CD4-positive, alpha-beta T cell treated with Interleukin-15 for 1 hour (primary cell): ENCODE measurements at regions not wholly inside any gene's neighbourhood (a gene's known extent, or its start where the extent isn't known, plus 50 kb on each side); places are given as distances from the start of the nearest gene placed in this dataset.

Experiments
- DNase-seq: peaks from one replicate; pipeline ENCODE4 v3.0.0-alpha.2; 2020

DNA sequence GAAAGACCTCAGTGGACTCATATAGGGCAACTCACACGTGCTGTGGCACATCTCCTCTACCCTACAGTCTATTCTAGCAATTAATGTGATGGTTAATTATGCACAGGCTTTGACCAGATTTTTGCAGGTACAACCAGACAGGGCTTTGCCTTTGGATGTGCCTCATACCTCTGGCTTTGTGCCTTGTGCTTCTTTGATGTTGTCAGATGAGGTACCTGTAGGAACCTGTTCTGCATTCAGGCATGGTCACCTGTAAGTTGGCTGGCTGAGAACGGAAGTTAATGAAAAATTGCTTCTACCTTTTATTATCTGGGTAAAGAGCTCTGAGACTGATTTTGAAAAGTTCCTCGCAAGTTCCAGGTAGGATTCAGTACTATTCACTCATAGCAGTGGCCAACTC is 462.9 kb upstream of the ZFHX3 start:
- no peak for DNase-seq

DNA sequence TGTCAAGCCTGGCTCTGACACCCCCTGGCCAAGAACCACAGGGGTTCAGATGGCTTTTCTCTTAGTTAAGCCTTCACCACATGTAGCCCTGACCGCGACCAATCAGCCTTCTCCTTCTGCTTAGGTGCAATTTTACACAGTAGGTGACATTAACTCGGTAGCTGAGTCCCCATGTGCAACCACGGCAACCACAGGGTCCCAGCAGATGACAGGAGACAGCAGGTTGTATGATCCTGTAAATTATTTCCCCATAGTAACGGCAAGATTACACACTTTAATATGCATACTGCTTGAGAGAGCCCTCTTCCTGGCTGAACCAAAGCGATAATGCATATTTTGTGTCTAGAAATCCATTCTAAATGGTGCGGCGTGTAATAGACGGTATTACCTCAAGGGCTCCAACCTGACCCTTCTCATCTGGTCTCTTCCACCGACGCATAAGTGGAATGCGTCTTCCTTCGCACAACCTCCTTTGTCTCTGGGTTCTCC is 458.7 kb upstream of the ZFHX3 start:
- no peak for DNase-seq

DNA sequence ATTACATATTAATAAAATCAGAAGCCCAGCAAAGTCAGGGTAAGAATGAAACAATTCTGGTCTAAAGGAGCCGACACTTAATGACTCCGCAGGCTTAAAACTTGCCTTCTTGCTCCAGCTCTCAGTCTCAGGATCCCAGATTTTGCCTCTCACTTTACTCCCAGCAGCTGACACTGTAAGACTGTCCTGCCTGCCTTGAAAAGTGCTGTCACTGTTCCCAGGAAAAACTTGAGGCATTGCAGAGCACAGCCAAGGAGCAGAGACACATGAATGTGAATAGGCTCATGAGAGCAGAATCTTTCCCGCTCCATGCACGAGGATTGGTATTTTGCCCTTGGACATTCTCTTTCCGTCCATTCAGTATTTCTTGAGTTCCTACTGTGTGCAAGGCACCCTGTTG is 457.6 kb upstream of the ZFHX3 start:
- no peak for DNase-seq

DNA sequence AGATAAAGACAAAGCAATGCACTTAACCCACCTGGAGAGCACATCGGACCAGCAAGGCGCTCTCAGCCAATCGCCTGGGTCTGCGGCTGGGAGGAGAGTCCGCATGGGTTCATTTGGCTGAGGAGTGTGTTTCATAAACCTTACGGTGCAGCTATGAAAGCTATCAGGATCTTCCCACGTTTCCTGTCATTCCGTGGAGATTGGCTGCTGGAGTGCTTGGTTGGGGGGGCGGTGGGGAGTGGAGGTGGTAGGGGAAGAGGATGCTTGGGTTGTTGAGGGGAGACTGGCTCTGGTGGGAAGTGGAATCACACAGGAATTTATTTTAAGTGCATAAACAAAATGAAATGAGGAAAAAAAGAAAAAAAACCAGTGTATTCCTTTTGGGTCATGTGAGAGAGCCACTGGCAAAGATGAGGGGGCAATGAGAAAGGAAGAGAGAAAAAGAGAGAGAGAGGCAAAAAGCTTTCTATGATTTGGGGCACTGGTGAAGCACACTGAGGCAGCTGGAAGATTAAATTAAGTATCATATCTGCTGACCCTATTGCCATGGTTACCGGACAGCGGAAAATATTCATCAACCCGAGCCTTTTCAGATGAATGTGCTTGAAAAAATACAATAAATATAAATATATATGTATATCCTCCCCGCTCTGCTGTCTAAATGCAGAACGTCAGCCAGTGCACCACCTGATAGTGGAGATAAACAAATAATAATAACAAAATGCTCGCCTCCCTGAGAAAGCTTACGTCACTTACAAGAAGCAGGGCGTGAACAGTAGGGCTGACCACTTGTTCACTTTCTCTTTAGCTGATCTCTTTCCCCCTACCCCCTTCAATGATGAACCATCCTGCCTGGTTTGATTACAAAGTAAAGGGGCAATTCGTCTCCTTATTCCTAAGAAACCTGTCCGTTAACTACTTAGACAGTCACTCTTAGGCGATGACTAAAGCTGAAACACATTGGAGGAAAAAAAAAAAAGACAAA is 457.0 kb upstream of the ZFHX3 start:
- no peak for DNase-seq

DNA sequence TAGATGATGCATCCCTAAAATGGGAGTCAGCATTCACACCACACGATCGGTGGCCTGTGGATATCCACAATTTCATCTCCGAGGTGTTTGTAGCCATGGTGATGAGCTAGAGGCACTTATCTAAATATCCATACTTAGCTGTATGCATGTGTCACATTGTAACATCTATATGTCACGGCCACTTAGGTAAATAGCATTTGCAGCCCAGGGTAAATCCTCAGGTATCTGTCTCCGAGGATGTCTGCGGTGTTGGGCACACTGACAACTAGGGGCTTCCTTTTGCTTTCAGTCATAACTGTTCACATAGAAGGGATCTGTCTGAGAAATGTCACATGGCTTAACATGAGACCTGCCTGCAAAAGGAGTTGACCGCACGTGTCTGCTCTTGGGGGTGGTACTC is 455.2 kb upstream of the ZFHX3 start:
- DNase-seq: no peak

DNA sequence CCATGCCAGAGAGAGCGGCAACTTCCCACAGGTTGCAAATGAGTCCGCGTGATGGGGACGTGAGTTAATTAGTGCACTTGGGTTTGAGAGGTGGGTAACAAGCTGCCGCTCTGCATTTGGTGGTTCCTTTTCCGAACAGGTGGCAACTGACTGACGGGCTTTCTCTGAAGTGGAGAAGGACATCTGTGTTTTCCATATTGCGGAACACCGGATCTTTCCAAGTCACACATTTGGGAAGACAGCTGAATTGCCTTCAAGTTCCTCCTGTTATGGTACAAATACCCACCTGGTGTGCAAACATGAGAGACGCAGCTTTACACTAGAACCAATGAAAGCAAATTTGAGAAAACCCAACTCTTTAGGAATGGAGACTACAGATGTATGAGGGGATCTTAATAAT is 451.3 kb upstream of the ZFHX3 start:
- DNase-seq: no peak

DNA sequence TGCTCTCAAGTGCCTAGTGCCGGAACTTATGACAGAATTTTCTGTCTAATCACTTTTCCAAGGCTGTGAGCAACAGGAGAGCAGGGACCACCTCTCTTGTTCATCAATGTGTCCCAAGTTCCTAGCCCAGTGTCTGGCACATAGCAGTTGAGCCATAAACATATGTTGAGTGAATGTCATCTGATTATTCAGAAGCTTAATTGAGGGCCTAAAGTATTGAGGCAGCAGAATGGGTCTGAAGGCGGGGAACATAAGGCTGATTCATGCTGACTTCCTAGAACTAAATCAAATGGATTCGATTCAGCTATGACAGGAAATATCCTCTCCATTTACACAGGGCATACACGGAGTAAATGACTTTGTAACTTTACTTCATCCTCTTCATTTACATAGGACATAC is 438.0 kb upstream of the ZFHX3 start:
- DNase-seq: no peak

DNA sequence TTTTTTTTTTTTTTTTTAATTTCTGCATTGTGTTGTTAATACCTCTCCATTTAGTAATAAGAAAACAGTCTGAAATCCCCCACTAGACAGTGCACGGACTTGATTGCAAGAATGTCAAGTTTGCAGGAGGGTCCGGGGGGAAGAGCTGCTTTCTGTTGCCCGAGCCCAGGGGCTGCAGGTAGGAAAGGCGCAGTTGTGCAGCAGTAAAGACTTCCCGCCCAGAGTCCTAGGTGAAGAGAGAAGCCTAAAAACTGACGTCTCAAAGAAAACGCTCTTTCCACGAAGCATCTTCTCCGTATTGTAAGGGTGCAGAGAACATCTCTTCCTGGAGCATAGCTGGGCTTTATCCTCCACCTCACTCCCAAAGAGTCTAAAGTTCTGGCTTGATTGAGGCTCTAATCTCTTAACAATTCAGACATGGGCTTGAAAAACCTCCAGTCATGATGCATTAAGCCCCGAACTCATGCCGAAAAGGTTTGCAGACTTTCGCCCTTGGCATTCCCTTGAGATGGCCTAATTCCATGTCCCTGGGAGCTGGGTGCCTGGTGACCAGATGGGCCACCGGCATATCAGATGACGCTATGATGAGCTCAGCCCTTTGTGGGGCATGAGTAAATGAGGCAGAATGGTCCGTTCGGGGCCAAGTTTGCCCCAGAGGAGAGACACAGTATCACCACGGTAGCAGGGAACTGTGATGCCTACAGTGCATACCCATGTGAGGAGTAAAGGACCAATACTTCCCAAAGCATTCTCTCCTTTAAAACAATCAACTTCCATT is 436.2 kb upstream of the ZFHX3 start:
- no peak for DNase-seq

DNA sequence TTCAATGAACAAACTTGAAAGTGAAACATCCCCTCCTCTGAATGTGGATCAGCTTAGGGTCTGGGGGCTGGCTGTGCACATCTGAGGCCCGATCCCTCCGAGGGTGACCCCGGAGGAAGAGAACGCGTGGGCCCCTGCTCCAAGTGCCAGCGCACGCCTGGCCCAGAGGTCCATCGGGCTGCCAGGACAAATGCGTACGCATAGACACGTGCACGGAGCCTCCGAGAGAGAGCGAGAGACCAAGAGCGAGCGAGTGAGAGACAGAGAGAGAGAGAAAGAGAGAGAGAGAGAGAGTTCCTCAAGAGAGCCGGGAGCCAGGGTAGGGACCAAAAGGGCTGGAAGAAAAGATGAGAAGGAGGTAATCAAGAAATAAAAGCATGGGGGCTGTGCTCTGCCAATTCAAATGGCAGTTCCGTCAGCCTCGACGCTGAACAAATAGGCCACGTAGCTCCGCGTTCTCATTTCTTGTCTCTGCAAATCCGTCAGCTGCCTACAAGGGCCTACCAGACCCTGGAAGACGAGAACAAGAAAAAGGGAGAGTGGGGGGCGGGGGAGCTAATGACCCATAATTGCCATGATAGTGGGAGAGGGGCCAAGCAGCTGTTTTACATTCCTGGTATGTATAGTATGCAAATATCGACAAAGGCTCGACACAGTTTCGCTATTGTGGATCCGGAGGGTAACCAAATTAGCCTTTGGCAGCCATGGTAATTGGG is 435.3 kb upstream of the ZFHX3 start:
- no peak for DNase-seq

DNA sequence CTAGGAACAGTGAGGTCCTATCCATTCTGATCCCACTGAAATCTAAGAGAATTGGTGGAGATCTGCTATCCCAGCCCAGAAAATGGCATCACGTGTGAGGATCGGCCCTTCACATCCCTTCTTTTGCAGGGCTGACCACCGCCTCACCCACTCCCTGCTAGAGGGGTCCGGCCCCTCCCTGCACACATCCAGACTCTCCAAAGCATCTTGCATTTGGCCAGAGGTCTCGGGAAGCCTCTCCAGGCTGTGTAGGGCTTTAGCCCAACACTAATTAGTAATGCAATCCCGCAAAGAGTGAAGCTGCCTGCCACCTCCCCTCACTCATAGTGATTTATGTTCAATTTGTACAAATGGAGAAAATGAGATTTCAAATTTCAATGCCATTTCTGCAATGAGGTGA is 434.4 kb upstream of the ZFHX3 start:
- DNase-seq: no peak

DNA sequence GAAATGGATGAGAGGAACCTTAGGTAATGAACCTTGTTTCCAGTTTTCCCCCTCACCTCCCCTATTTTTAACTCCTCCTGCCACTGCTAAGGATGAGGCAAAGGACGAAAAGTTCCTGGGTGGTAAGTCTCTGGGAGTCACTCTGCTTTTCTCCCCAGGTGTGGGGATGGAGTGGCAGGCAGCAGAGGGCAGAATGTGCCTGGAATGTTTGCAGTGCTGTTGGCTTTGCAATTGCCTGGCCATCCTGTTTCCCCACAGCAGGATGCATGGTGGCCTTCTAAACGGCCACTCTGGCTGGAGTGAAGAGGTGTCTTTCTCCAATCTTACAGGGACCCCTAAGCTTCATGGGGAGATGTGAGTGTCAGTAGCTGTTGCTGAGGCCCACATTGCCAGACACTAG is 432.5 kb upstream of the ZFHX3 start:
- no peak for DNase-seq

DNA sequence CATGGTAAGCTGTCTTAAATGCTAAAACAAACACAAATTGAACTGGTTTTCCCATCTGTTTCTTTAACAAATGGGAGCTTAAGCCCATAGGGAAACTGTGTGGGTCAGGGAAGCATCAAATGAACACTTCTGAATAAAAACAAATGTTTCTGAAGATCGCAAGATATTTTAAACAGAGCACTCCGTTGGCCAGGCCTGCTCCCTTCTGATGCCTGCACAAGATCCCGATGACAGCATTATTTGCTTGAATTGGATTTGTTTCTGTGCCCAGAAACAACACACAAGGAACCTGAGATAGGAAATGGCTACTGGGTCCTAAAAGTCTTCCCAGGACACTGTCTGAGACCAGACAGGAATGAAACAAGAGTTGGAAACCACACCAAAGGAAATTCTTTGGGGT is 425.8 kb upstream of the ZFHX3 start:
- DNase-seq: no peak

DNA sequence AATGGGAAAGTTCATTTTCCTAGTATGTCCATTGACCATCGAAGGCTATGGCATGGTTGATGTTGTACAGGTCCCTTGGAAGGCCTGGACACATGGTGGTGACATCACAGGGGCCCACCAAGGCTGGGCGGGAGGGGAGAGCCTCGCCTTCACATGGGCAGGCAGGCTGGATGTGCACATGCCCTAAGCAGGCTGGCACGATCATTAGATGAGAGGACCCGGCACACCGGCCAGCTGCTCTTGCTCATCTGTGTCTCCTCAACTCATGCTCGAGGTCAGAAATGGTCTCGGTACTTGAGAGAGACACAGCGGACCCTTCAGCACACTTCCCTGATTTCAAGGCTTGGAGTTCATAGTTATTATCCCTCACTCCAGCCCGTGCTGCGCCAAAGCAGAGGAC is 416.9 kb upstream of the ZFHX3 start:
- DNase-seq: no peak

DNA sequence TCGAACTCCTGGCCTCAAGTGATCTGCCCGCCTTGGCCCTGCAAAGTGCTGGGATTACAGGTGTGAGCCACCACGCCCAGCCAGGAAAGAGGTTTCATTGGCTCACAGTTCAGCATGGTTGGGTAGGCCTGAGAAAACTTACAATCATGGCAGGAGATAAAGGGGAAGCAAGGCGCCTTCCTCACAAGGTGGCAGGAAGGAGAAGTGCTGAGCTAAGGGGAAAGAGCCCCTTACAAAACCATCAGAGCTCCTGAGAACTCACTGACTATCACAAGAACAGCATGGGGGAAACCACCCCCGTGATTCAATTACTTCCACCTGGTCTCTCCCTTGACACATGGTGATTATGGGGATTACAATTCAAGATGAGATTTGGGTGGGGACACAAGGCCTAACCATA is 411.7 kb upstream of the ZFHX3 start:
- no peak for DNase-seq

DNA sequence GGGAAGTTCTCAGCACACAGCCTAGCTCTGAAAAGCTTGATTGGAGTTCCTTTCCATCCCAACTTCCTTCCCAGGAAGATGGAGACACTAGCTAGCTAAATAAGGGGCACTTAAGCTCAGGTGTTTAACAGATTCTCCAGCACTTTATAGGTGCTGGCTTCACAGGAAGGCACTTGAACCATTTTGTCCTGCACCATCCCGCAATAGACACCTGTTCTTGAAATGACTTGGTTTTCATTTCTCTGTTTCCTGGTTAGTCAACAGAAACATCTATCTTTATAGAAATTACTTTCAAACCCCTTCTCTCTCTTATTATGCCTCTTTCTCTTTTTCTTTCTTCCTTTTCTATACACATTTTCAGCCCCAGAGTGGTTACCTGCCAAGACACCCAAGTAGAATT is 409.9 kb upstream of the ZFHX3 start:
- no peak for DNase-seq

DNA sequence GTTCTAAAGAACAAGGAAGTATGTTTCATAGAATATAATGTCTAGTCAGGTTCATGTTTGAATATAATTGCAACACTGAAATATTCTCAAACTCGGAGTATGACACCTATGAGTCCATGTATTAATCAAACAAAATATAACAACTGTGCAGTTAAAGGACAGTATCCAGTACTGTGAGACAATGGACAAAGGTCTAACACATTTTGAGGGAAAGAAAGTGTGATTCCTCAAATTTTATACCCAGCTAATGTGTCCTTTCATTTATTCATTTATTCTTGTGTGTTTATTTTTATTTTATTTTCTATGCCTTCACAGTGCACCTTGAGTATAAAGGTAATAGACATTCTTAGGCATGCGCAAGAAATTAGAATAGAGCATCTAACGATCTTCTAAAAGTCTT is 401.0 kb upstream of the ZFHX3 start:
- no peak for DNase-seq

DNA sequence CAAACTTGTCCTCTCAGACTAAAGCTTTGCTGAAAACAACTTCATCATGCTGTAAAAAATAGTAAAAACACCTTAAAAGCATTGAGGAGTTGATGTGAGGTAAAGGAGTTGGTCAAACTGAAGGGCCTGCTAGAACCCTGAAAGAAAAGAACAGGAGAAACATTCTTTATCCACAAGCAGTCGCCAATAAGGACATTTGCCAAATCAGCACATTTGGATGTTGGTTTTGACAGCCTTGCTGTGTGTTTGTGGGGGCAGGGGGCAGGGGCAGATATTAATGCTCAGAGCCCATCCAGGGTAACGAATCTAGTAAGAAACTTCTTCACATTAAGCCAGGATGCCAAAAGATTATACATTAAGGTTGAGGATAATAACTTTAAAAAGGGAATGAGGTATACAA is 399.9 kb upstream of the ZFHX3 start:
- no peak for DNase-seq

DNA sequence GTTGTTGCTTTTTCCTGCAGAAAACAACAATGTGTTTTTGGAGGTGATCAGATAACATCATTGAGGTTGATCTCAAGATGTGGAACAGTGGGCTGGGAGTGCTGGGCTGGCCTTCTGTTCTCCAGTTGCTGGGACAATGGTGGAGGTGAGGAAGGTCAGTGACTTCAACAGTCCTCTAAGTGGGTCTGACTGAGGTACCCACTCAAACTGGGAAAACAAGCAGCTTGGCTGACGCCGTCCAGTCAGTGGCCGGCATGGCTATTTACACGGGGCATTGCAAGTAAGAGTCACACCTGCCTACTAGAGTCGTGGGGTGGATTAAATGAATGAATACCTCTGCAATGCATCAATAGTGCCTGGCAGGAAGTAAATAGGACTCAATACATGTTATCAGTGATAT is 386.7 kb upstream of the ZFHX3 start:
- DNase-seq: no peak

DNA sequence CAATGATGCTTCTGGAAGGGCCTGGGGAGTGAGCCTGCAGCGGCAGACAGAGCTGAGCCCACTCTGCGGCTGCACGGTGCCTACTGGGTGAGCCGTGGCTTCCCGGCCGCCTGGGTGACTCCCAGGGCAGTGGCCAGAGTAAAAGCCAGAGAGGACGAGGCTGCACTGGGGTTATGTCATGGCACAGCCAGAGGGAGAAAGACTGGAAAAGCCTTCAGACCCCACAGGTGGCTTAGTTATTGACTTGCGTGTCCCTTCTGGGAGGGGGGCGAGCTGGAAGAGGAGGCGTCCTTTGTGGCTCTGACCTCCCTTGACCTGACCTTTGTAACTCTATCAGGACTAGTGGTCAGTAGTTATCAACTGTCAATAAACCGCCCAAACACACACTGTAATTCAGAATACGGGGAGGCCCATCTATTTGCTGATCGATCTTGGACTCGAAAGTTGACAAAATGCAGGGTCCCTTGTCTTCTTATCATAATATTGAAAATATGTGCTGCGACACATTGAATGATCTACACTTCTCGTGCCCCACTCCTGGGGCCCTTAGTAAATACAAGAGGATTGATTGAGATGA is 385.9 kb upstream of the ZFHX3 start:
- no peak for DNase-seq

DNA sequence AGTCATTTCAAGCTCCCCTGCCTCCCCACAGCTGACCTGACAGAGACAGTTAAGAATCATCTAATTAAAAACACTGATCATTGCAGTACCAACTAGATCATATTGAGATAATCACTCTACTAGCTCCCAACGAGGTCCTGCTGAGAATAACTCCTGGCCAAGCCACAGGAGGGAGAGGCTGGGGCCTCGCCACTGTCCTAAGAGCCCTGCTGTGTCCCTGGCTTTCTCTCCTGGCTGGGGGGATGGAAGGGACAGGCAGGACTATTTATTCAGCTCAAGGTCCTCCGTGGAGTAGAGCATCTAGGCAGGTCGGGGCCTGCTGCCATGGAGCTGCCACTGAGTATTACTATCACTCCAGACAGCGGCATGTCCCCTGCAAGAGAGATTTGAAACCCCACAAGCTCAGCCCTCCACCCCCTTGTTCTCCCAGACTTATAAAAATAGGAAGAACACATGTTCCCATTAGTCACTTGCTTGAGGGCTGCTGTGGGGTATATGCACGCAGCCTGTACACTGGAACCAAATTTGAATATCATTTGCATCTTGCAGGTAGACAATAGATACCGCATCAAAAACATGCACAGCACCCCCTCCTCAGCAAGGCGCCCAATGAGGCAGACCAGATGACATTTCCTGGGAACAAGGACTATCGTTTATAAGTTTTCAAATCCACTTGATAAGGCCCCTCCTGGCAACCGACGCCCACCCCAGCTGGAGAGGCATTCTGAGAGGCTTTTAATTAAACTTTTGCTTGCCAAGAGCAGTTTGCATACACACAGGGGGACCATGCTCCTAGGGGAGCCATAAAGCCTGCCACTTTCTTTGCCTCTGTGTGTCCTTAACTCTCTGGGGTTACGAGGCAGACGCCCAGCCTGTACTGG is 385.2 kb upstream of the ZFHX3 start:
- DNase-seq: no peak

DNA sequence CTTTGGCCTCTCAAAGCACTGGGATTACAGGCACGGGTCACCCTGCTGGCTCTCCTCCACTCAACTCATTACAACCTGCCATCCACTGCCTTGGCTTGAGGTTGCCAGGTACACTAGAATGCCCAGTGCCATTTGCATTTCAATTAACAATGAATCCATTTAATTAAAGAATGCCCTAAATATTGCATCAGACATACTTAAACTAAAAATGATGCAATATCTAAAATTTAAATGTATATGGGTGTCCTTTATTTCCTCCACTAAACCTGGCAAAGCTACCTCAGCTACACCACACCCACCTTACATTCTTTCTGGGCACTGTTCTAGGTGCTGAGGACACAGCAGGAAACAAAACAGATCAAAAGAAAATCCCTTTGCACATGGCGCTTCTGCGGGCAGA is 382.2 kb upstream of the ZFHX3 start:
- no peak for DNase-seq

DNA sequence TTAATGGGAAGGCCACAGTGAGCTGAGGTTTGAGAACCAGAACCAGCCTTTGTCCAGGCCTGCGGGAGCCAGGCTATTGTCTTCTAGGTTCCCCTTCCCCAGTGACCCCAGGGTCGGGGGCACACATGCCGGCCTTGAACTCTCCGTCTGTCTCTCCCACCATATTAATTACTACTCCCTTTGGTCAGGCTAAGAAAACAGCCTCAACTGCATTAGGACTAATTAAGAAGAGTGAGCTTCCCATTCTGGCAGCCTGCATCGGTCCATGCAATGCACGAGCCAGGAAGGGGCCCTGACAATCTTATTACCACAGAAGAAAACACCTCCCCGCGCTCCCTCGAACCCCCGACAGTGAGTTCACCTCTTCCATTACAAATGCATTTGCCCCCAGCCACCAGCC is 380.2 kb upstream of the ZFHX3 start:
- no peak for DNase-seq
